ENCODE measurements at regions not wholly inside any gene's neighbourhood (a gene's known extent, or its start where the extent isn't known, plus 50 kb on each side); places are given as distances from the start of the nearest gene placed in this dataset.

DNA sequence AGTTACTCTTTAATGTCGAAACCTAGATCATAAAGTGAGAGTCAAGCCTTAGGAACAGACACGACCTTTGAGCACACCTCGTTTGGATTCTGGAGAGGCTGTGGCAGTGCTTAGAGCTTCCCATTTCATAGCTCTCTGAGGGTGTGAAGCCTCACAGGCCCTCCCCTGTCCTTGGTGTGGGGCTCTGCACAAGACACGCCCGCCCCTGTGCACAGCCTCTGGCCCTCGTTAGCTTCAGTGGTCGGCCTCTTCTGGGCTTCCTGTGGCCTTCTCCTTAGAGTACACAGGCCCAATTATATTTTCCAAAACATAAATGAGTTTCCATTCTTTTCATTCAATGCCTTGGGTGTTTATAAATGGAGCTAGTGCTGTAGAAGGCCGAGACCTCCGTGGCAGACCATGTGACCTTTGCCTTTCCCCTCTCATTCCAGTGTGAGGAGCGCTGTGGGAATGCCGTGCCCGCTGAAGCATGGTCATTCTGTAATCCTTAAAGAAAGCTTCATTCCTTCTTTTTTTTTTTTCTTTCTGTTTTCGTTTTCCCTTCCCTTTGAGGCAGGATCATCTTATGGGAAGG lies 208.6 kb downstream of the DCDC2C start:
- TF ChIP-seq, protein P1, sequence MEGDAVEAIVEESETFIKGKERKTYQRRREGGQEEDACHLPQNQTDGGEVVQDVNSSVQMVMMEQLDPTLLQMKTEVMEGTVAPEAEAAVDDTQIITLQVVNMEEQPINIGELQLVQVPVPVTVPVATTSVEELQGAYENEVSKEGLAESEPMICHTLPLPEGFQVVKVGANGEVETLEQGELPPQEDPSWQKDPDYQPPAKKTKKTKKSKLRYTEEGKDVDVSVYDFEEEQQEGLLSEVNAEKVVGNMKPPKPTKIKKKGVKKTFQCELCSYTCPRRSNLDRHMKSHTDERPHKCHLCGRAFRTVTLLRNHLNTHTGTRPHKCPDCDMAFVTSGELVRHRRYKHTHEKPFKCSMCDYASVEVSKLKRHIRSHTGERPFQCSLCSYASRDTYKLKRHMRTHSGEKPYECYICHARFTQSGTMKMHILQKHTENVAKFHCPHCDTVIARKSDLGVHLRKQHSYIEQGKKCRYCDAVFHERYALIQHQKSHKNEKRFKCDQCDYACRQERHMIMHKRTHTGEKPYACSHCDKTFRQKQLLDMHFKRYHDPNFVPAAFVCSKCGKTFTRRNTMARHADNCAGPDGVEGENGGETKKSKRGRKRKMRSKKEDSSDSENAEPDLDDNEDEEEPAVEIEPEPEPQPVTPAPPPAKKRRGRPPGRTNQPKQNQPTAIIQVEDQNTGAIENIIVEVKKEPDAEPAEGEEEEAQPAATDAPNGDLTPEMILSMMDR (IDR thresholded peaks at IDR 0.05; ENCODE audit: low read depth, low read length, poor library complexity, severe bottlenecking), result no peak
- TF ChIP-seq EZH2phosphoT487 (IDR thresholded peaks at IDR 0.05; ENCODE audit: borderline replicate concordance, low read length), result no peak
